ENCODE measurements at regions not wholly inside any gene's neighbourhood (a gene's known extent, or its start where the extent isn't known, plus 50 kb on each side); places are given as distances from the start of the nearest gene placed in this dataset.

GRCh38 chr2:142180820-142181533 is 50.2 kb upstream of the LRP1B start (continued):
- TF ChIP-seq USF1 (IDR thresholded peaks at IDR 0.05; ENCODE audit: borderline replicate concordance, low read depth) (no peak), MEF2A (IDR thresholded peaks at IDR 0.05; ENCODE audit: borderline replicate concordance, low read depth) (no peak)
